ENCODE measurements at regions not wholly inside any gene's neighbourhood (a gene's known extent, or its start where the extent isn't known, plus 50 kb on each side); places are given as distances from the start of the nearest gene placed in this dataset.

GRCh38 chr18:5746844-5747243 is 148.5 kb downstream of the TMEM200C start:
- H3K36me3 Mint-ChIP-seq (ENCODE audit: low read depth) = no peaks in the 10 kb centered on the region
- DNase-seq = no peak
- H3K27ac Mint-ChIP-seq = no peak overlapping the region
- peaks cover 3% of the 10 kb centered on the region for H3K27me3 Mint-ChIP-seq
- H3K9me3 Mint-ChIP-seq = peaks cover 3% of the 10 kb centered on the region
- no peak overlapping the region for H3K4me3 Mint-ChIP-seq
- no peaks in the 10 kb centered on the region for H3K4me1 Mint-ChIP-seq (ENCODE audit: low read depth)

GRCh38 chr18:5744659-5745058 is 150.7 kb downstream of the TMEM200C start:
- no peak overlapping the region for H3K4me3 Mint-ChIP-seq

GRCh38 chr18:5738526-5738925 is 156.8 kb downstream of the TMEM200C start:
- Mint-ChIP-seq H3K4me1 (ENCODE audit: low read depth) (no peaks in the 10 kb centered on the region), H3K9me3 (no peaks in the 10 kb centered on the region), H3K27me3 (peaks cover 12% of the 10 kb centered on the region), H3K27ac (no peak overlapping the region), H3K36me3 (ENCODE audit: low read depth) (no peaks in the 10 kb centered on the region), H3K4me3 (no peak overlapping the region)
- DNase-seq = no peak

More at GRCh38 chr18:5744659-5745058, 150.7 kb downstream of the TMEM200C start:
- no peaks in the 10 kb centered on the region for H3K4me1 Mint-ChIP-seq (ENCODE audit: low read depth)
- no peak overlapping the region for H3K27ac Mint-ChIP-seq
- peaks cover 3% of the 10 kb centered on the region for H3K9me3 Mint-ChIP-seq
- peaks cover 9% of the 10 kb centered on the region for H3K27me3 Mint-ChIP-seq
- no peak for DNase-seq
- H3K36me3 Mint-ChIP-seq (ENCODE audit: low read depth) = no peaks in the 10 kb centered on the region

GRCh38 chr18:5732318-5732717 is 163.0 kb downstream of the TMEM200C start:
- no peak overlapping the region for H3K4me3 Mint-ChIP-seq
- no peak overlapping the region for H3K27ac Mint-ChIP-seq
- no peak for DNase-seq
- H3K36me3 Mint-ChIP-seq (ENCODE audit: low read depth) = no peaks in the 10 kb centered on the region
- H3K27me3 Mint-ChIP-seq = peaks cover 9% of the 10 kb centered on the region
- no peaks in the 10 kb centered on the region for H3K4me1 Mint-ChIP-seq (ENCODE audit: low read depth)
- H3K9me3 Mint-ChIP-seq = no peaks in the 10 kb centered on the region

- Mint-ChIP-seq H3K4me1 (ENCODE audit: low read depth) (no peaks in the 10 kb centered on the region), H3K4me3 (no peak overlapping the region), H3K36me3 (ENCODE audit: low read depth) (no peaks in the 10 kb centered on the region), H3K9me3 (no peaks in the 10 kb centered on the region), H3K27ac (no peak overlapping the region), H3K27me3 (peaks cover 9% of the 10 kb centered on the region)
- DNase-seq = no peak
These were observed 165.2 kb downstream of the TMEM200C start for GRCh38 chr18:5729983-5730699.

- Mint-ChIP-seq H3K27me3 (peaks cover 9% of the 10 kb centered on the region), H3K9me3 (no peaks in the 10 kb centered on the region), H3K4me3 (no peak overlapping the region), H3K36me3 (ENCODE audit: low read depth) (no peaks in the 10 kb centered on the region), H3K4me1 (ENCODE audit: low read depth) (no peaks in the 10 kb centered on the region), H3K27ac (no peak overlapping the region)
- DNase-seq = no peak
These were observed 166.8 kb downstream of the TMEM200C start for GRCh38 chr18:5728531-5728930.

GRCh38 chr18:5726011-5726410 is 169.3 kb downstream of the TMEM200C start:
- Mint-ChIP-seq H3K4me1 (ENCODE audit: low read depth) (no peaks in the 10 kb centered on the region), H3K27me3 (peaks cover 3% of the 10 kb centered on the region), H3K4me3 (no peak overlapping the region), H3K27ac (no peak overlapping the region), H3K9me3 (no peaks in the 10 kb centered on the region), H3K36me3 (ENCODE audit: low read depth) (no peaks in the 10 kb centered on the region)
- no peak for DNase-seq

GRCh38 chr18:5721924-5722323 is 173.4 kb downstream of the TMEM200C start:
- Mint-ChIP-seq H3K9me3 (no peaks in the 10 kb centered on the region), H3K27ac (no peak overlapping the region), H3K4me3 (no peak overlapping the region), H3K4me1 (ENCODE audit: low read depth) (no peaks in the 10 kb centered on the region), H3K27me3 (peaks cover 4% of the 10 kb centered on the region), H3K36me3 (ENCODE audit: low read depth) (no peaks in the 10 kb centered on the region)
- DNase-seq = no peak

- no peaks in the 10 kb centered on the region for H3K36me3 Mint-ChIP-seq (ENCODE audit: low read depth)
- H3K27me3 Mint-ChIP-seq = peaks cover 4% of the 10 kb centered on the region
- no peaks in the 10 kb centered on the region for H3K4me1 Mint-ChIP-seq (ENCODE audit: low read depth)
- H3K27ac Mint-ChIP-seq = no peak overlapping the region
- no peak overlapping the region for H3K4me3 Mint-ChIP-seq
- DNase-seq = no peak
- no peaks in the 10 kb centered on the region for H3K9me3 Mint-ChIP-seq
These were observed 175.2 kb downstream of the TMEM200C start for GRCh38 chr18:5720132-5720531.

GRCh38 chr18:5717256-5717655 is 173.5 kb upstream of the EPB41L3 start:
- no peaks in the 10 kb centered on the region for H3K36me3 Mint-ChIP-seq (ENCODE audit: low read depth)
- H3K27me3 Mint-ChIP-seq = peaks cover 4% of the 10 kb centered on the region
- H3K27ac Mint-ChIP-seq = no peak overlapping the region
- no peaks in the 10 kb centered on the region for H3K9me3 Mint-ChIP-seq
- DNase-seq = no peak
- H3K4me1 Mint-ChIP-seq (ENCODE audit: low read depth) = no peaks in the 10 kb centered on the region
- H3K4me3 Mint-ChIP-seq = no peak overlapping the region

- H3K9me3 Mint-ChIP-seq = no peaks in the 10 kb centered on the region
- H3K36me3 Mint-ChIP-seq (ENCODE audit: low read depth) = no peaks in the 10 kb centered on the region
- H3K4me3 Mint-ChIP-seq = no peak overlapping the region
- no peaks in the 10 kb centered on the region for H3K4me1 Mint-ChIP-seq (ENCODE audit: low read depth)
- H3K27ac Mint-ChIP-seq = no peak overlapping the region
- DNase-seq = no peak
- peaks cover 8% of the 10 kb centered on the region for H3K27me3 Mint-ChIP-seq
These were observed 166.9 kb upstream of the EPB41L3 start for GRCh38 chr18:5710676-5711075.

GRCh38 chr18:5710235-5710634 is 166.4 kb upstream of the EPB41L3 start:
- no peak overlapping the region for H3K27ac Mint-ChIP-seq
- peaks cover 8% of the 10 kb centered on the region for H3K27me3 Mint-ChIP-seq
- no peaks in the 10 kb centered on the region for H3K4me1 Mint-ChIP-seq (ENCODE audit: low read depth)
- DNase-seq = no peak
- H3K36me3 Mint-ChIP-seq (ENCODE audit: low read depth) = no peaks in the 10 kb centered on the region
- H3K9me3 Mint-ChIP-seq = no peaks in the 10 kb centered on the region
- H3K4me3 Mint-ChIP-seq = no peak overlapping the region

GRCh38 chr18:5709476-5710095 is 165.8 kb upstream of the EPB41L3 start:
- Mint-ChIP-seq H3K4me3 (no peak overlapping the region), H3K27me3 (peaks cover 8% of the 10 kb centered on the region), H3K4me1 (ENCODE audit: low read depth) (no peaks in the 10 kb centered on the region), H3K27ac (no peak overlapping the region), H3K9me3 (no peaks in the 10 kb centered on the region), H3K36me3 (ENCODE audit: low read depth) (no peaks in the 10 kb centered on the region)
- no peak for DNase-seq

GRCh38 chr18:5707586-5707985 is 163.8 kb upstream of the EPB41L3 start:
- peaks cover 13% of the 10 kb centered on the region for H3K27me3 Mint-ChIP-seq

GRCh38 chr18:5705393-5705792 is 161.6 kb upstream of the EPB41L3 start:
- no peaks in the 10 kb centered on the region for H3K4me1 Mint-ChIP-seq (ENCODE audit: low read depth)
- H3K4me3 Mint-ChIP-seq = no peak overlapping the region
- no peak for DNase-seq
- no peaks in the 10 kb centered on the region for H3K36me3 Mint-ChIP-seq (ENCODE audit: low read depth)
- H3K27me3 Mint-ChIP-seq = peaks cover 13% of the 10 kb centered on the region
- no peak overlapping the region for H3K27ac Mint-ChIP-seq
- no peaks in the 10 kb centered on the region for H3K9me3 Mint-ChIP-seq

More at GRCh38 chr18:5707586-5707985, 163.8 kb upstream of the EPB41L3 start:
- no peak for DNase-seq
- Mint-ChIP-seq H3K9me3 (no peaks in the 10 kb centered on the region), H3K4me3 (no peak overlapping the region), H3K4me1 (ENCODE audit: low read depth) (no peaks in the 10 kb centered on the region), H3K27ac (no peak overlapping the region), H3K36me3 (ENCODE audit: low read depth) (no peaks in the 10 kb centered on the region)

All from activated T-cell treated with anti-CD3 and anti-CD28 coated beads, Interleukin-2, amount 50 U/mL, for 24 hours (primary cell).